ENCODE measurements at regions not wholly inside any gene's neighbourhood (a gene's known extent, or its start where the extent isn't known, plus 50 kb on each side); places are given as distances from the start of the nearest gene placed in this dataset.

- H3K27me3 Mint-ChIP-seq = no peaks in the 10 kb centered on the region
- no peaks in the 10 kb centered on the region for H3K4me1 Mint-ChIP-seq
- H3K36me3 Mint-ChIP-seq (ENCODE audit: insufficient read depth) = no peaks in the 10 kb centered on the region
- H3K27ac Mint-ChIP-seq (ENCODE audit: low read depth) = no peak overlapping the region
- no peak overlapping the region for H3K4me3 Mint-ChIP-seq
- peaks cover 29% of the 10 kb centered on the region for H3K9me3 Mint-ChIP-seq
- DNase-seq (ENCODE audit: low spot score in 2 of 2) (no peak), ATAC-seq (replicated peaks; ENCODE audit: extremely low read depth, poor library complexity, severe bottlenecking) (no peak)
These were observed 376.7 kb downstream of the GABRG2 start for GRCh38 chr5:162444129-162444762.

DNA sequence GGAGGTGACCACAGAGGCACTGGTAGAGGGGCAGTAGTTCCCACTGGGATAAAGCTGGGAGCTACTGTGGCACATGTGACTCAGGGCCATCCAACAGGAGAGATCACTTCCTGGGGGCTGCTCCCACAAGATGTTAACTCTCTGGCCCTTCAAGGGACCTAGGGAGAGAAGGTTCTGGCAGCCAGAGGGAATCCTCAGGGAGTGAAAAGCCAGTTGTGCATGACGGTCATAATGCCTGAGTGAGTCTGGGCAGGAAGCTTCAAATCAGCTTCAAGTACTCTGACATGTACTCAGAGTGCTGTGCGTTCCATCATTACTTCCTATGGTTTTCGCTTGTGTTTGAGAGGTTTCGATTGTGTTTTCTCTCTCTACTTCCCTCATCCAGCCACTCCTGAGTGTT lies 388.5 kb downstream of the GABRG2 start:
- Mint-ChIP-seq H3K27ac (ENCODE audit: low read depth) (no peak overlapping the region), H3K9me3 (peaks cover 28% of the 10 kb centered on the region), H3K27me3 (no peaks in the 10 kb centered on the region), H3K4me1 (no peaks in the 10 kb centered on the region), H3K4me3 (no peak overlapping the region), H3K36me3 (ENCODE audit: insufficient read depth) (no peaks in the 10 kb centered on the region)
- DNase-seq (ENCODE audit: low spot score in 2 of 2) (no peak), ATAC-seq (replicated peaks; ENCODE audit: extremely low read depth, poor library complexity, severe bottlenecking) (no peak)

DNA sequence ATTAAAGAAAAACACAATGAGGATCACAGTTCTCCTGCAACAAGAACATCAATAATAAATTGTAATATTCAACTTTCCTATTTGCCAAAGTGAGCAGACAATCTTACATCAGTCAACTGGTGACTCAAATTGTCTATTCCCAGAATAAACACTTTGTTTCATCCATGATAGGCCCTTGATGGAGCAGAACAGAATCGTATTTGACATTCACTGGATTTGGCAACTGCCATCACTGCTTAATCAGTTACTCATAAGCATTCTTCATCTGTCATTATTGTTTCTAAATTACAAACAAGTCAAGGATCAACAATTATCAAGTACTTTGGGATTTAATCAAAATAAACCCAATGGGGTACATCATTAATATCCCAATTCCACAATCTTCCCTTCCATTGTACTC lies 398.4 kb downstream of the GABRG2 start:
- DNase-seq (ENCODE audit: low spot score in 2 of 2) (no peak), ATAC-seq (replicated peaks; ENCODE audit: extremely low read depth, poor library complexity, severe bottlenecking) (no peak)
- H3K4me1 Mint-ChIP-seq = no peaks in the 10 kb centered on the region
- H3K27ac Mint-ChIP-seq (ENCODE audit: low read depth) = no peak overlapping the region
- H3K9me3 Mint-ChIP-seq = peaks cover 12% of the 10 kb centered on the region
- no peaks in the 10 kb centered on the region for H3K27me3 Mint-ChIP-seq
- no peak overlapping the region for H3K4me3 Mint-ChIP-seq
- H3K36me3 Mint-ChIP-seq (ENCODE audit: insufficient read depth) = no peaks in the 10 kb centered on the region

- H3K4me3 Mint-ChIP-seq = no peak overlapping the region
- no peak for DNase-seq (ENCODE audit: low spot score in 2 of 2)
- ATAC-seq (replicated peaks; ENCODE audit: extremely low read depth, poor library complexity, severe bottlenecking) = no peak
- H3K4me1 Mint-ChIP-seq = no peaks in the 10 kb centered on the region
- H3K36me3 Mint-ChIP-seq (ENCODE audit: insufficient read depth) = no peaks in the 10 kb centered on the region
- H3K27me3 Mint-ChIP-seq = no peaks in the 10 kb centered on the region
- H3K27ac Mint-ChIP-seq (ENCODE audit: low read depth) = no peak overlapping the region
- peaks cover 3% of the 10 kb centered on the region for H3K9me3 Mint-ChIP-seq
These were observed 405.6 kb downstream of the GABRG2 start for GRCh38 chr5:162473041-162473714.

GRCh38 chr5:162474239-162474638 lies 406.7 kb downstream of the GABRG2 start:
- no peaks in the 10 kb centered on the region for H3K36me3 Mint-ChIP-seq (ENCODE audit: insufficient read depth)
- H3K4me1 Mint-ChIP-seq = no peaks in the 10 kb centered on the region
- no peak overlapping the region for H3K27ac Mint-ChIP-seq (ENCODE audit: low read depth)
- H3K27me3 Mint-ChIP-seq = no peaks in the 10 kb centered on the region
- no peaks in the 10 kb centered on the region for H3K9me3 Mint-ChIP-seq
- DNase-seq (ENCODE audit: low spot score in 2 of 2) (no peak), ATAC-seq (replicated peaks; ENCODE audit: extremely low read depth, poor library complexity, severe bottlenecking) (no peak)
- no peak overlapping the region for H3K4me3 Mint-ChIP-seq

GRCh38 chr5:162484095-162484494 lies 416.5 kb downstream of the GABRG2 start:
- Mint-ChIP-seq H3K9me3 (peaks cover 13% of the 10 kb centered on the region), H3K36me3 (ENCODE audit: insufficient read depth) (no peaks in the 10 kb centered on the region), H3K4me1 (no peaks in the 10 kb centered on the region), H3K4me3 (no peak overlapping the region), H3K27ac (ENCODE audit: low read depth) (no peak overlapping the region), H3K27me3 (no peaks in the 10 kb centered on the region)
- DNase-seq (ENCODE audit: low spot score in 2 of 2) (no peak), ATAC-seq (replicated peaks; ENCODE audit: extremely low read depth, poor library complexity, severe bottlenecking) (no peak)

GRCh38 chr5:162484986-162485385 lies 417.4 kb downstream of the GABRG2 start:
- ATAC-seq (replicated peaks; ENCODE audit: extremely low read depth, poor library complexity, severe bottlenecking) (no peak), DNase-seq (ENCODE audit: low spot score in 2 of 2) (no peak)
- H3K9me3 Mint-ChIP-seq = peaks cover 13% of the 10 kb centered on the region
- no peaks in the 10 kb centered on the region for H3K4me1 Mint-ChIP-seq
- no peaks in the 10 kb centered on the region for H3K36me3 Mint-ChIP-seq (ENCODE audit: insufficient read depth)
- no peak overlapping the region for H3K4me3 Mint-ChIP-seq
- H3K27me3 Mint-ChIP-seq = no peaks in the 10 kb centered on the region
- no peak overlapping the region for H3K27ac Mint-ChIP-seq (ENCODE audit: low read depth)

- ATAC-seq (replicated peaks; ENCODE audit: extremely low read depth, poor library complexity, severe bottlenecking) = no peak
- H3K27me3 Mint-ChIP-seq = no peaks in the 10 kb centered on the region
- H3K9me3 Mint-ChIP-seq = peaks cover 13% of the 10 kb centered on the region
- H3K27ac Mint-ChIP-seq (ENCODE audit: low read depth) = no peak overlapping the region
- H3K4me1 Mint-ChIP-seq = no peaks in the 10 kb centered on the region
- no peaks in the 10 kb centered on the region for H3K36me3 Mint-ChIP-seq (ENCODE audit: insufficient read depth)
- DNase-seq (ENCODE audit: low spot score in 2 of 2) = no peak
- no peak overlapping the region for H3K4me3 Mint-ChIP-seq
These were observed 418.2 kb downstream of the GABRG2 start for GRCh38 chr5:162485666-162486292.

GRCh38 chr5:162487528-162488525 lies 420.3 kb downstream of the GABRG2 start:
- no peaks in the 10 kb centered on the region for H3K4me1 Mint-ChIP-seq
- peaks cover 18% of the 10 kb centered on the region for H3K9me3 Mint-ChIP-seq
- no peaks in the 10 kb centered on the region for H3K36me3 Mint-ChIP-seq (ENCODE audit: insufficient read depth)
- no peak overlapping the region for H3K27ac Mint-ChIP-seq (ENCODE audit: low read depth)
- DNase-seq (ENCODE audit: low spot score in 2 of 2) (no peak), ATAC-seq (replicated peaks; ENCODE audit: extremely low read depth, poor library complexity, severe bottlenecking) (no peak)
- no peaks in the 10 kb centered on the region for H3K27me3 Mint-ChIP-seq
- H3K4me3 Mint-ChIP-seq = no peak overlapping the region

- no peaks in the 10 kb centered on the region for H3K4me1 Mint-ChIP-seq
These were observed 428.7 kb downstream of the GABRG2 start for GRCh38 chr5:162496100-162496808.

DNA sequence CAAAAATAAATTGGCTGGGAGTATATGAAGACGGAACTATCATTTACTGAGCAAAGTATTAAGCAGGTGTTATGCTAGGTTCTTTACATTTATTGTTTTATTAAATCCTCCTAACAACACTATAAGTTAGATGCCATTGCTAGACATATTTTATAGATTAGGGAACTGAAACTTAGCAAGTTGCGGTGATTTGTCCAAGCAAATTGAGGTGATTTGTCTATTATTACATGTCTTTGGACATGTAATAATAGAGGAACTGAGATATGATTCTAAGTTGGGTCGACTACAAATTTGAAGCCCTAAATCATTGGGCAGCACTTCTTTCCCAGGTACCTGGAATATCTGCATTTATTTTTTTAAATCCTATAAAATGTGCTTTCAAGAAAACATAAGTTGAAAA lies 429.9 kb downstream of the GABRG2 start:
- Mint-ChIP-seq H3K9me3 (peaks cover 5% of the 10 kb centered on the region), H3K4me3 (no peak overlapping the region), H3K27me3 (no peaks in the 10 kb centered on the region), H3K27ac (ENCODE audit: low read depth) (no peak overlapping the region), H3K36me3 (ENCODE audit: insufficient read depth) (no peaks in the 10 kb centered on the region), H3K4me1 (no peaks in the 10 kb centered on the region)
- DNase-seq (ENCODE audit: low spot score in 2 of 2) (no peak), ATAC-seq (replicated peaks; ENCODE audit: extremely low read depth, poor library complexity, severe bottlenecking) (no peak)

More at GRCh38 chr5:162496100-162496808, 428.7 kb downstream of the GABRG2 start:
- H3K36me3 Mint-ChIP-seq (ENCODE audit: insufficient read depth) = no peaks in the 10 kb centered on the region
- no peak overlapping the region for H3K27ac Mint-ChIP-seq (ENCODE audit: low read depth)
- no peaks in the 10 kb centered on the region for H3K27me3 Mint-ChIP-seq
- H3K4me3 Mint-ChIP-seq = no peak overlapping the region
- peaks cover 6% of the 10 kb centered on the region for H3K9me3 Mint-ChIP-seq
- DNase-seq (ENCODE audit: low spot score in 2 of 2) (no peak), ATAC-seq (replicated peaks; ENCODE audit: extremely low read depth, poor library complexity, severe bottlenecking) (no peak)

- Mint-ChIP-seq H3K4me1 (no peaks in the 10 kb centered on the region), H3K27ac (ENCODE audit: low read depth) (no peak overlapping the region), H3K9me3 (peaks cover 5% of the 10 kb centered on the region), H3K27me3 (no peaks in the 10 kb centered on the region), H3K36me3 (ENCODE audit: insufficient read depth) (no peaks in the 10 kb centered on the region), H3K4me3 (no peak overlapping the region)
- DNase-seq (ENCODE audit: low spot score in 2 of 2) (no peak), ATAC-seq (replicated peaks; ENCODE audit: extremely low read depth, poor library complexity, severe bottlenecking) (no peak)
These were observed 435.2 kb downstream of the GABRG2 start for GRCh38 chr5:162502780-162503179.

All from central memory CD8-positive, alpha-beta T cell (primary cell).